HG03439 (cell line): ENCODE measurements at regions not wholly inside any gene's neighbourhood (a gene's known extent, or its start where the extent isn't known, plus 50 kb on each side); places are given as distances from the start of the nearest gene placed in this dataset.

Source experiments
- ATAC-seq: cut with Tn5 transposase; IDR thresholded peaks from one replicate; pipeline ENCODE4 v1.9.1; 2021; ENCODE audit warnings: mild to moderate bottlenecking, moderate library complexity; ENCODE audit not compliant: unreplicated experiment

DNA sequence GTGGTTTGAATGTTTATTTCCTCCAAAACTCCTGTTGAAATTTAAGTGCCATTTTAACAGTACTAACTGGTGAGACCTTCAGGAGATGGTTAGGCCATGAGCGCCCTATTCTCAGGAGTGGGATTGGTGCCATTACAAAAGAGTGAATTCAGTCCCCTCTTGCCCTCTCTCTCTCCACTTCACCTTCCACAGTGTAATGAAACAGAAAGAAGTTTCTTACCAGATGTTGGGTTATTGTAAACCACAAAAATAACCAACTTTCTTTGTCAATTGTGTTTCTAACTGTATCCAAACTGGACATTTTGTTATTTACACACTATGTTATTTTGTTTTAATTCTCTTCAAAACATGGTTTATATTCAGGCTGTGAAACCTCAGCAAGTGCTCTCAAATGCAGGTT, 1734.3 kb downstream of the PCDH7 start:
- no peak for ATAC-seq

DNA sequence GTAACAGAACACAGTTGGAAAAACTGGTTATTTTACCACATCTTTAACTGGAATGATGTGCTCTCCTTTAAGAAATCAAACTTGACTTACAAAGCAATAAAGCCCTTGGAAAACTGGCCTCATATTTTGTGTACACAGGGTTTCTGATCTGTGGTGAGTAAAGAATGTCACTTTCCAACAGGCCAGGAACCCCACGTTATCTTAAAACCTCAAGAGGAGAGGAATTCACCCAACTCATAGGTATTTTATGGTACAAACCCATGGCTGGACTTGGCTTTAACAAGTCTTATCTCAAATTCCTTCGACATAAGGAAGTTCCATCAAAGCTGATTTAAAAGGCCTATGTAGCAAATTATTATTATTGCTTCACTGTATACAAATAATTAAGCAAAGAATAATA, 1735.1 kb downstream of the PCDH7 start:
- ATAC-seq = no peak

- no peak for ATAC-seq
Observed at GRCh38 chr4:32460972-32461371, 1740.8 kb downstream of the PCDH7 start.

- ATAC-seq = no peak
Observed at GRCh38 chr4:32462944-32463343, 1742.8 kb downstream of the PCDH7 start.

GRCh38 chr4:32470087-32470585, 1750.0 kb downstream of the PCDH7 start:
- ATAC-seq = no peak

GRCh38 chr4:32472918-32473317, 1752.7 kb downstream of the PCDH7 start:
- ATAC-seq = no peak

DNA sequence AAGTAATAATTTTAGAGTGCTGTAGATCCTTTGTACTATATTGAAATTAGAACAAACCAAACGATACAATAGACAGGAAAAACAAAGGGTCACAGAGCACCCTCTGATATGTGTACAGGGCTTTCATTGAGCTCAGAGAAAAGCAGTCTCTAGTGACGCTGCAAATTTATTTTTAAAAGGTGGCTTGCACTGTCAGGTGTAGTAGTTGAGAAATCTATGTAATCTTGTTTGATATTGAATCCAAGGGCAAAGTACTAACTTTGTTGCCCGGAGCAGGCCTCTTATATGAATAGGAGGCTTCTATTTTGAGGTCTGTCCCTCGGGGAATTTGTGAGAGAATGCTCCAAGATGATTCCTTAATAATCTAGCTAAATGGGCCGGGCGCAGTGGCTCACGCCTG, 1755.5 kb downstream of the PCDH7 start:
- ATAC-seq = no peak

- ATAC-seq = no peak
Observed at GRCh38 chr4:32477518-32477917, 1757.3 kb downstream of the PCDH7 start.

- ATAC-seq = no peak
Observed at GRCh38 chr4:32485956-32486355, 1765.8 kb downstream of the PCDH7 start.

DNA sequence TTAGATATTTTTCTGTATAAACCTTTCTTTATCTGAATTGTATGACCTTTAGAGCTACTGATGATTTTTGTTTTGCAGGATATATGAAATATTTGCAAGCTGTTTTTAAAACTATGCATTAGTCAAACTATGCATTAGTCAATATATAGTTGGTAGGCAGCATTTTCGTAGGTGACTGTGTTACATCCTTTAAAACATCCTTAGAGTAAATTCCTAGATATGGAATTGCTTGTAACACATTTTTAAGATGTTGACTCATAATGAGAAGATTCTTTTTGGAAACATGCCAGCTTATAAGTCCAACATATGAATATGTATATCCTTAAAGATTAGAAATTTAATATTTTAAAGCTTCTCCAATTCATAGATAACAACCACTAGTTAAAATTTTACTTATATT, 1768.5 kb downstream of the PCDH7 start:
- ATAC-seq = no peak

DNA sequence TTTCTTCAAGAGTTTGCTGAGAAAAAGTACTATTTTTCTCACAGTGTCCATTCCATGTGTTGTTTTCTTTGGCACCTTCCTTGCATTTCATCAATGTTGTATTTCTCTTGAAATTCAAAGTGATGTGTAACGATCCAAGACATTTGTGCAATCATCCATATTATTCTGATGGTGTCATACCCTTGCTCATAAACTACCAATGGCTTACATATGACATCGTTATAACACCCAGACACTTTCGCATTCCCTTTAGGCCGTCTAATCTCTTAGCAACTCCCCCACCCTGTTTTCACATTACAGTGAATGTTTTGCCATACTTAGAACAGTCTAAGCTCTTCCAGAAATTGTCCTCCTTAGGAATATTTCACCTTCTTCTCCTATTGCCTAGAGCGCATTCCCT, 1779.0 kb downstream of the PCDH7 start:
- no peak for ATAC-seq

DNA sequence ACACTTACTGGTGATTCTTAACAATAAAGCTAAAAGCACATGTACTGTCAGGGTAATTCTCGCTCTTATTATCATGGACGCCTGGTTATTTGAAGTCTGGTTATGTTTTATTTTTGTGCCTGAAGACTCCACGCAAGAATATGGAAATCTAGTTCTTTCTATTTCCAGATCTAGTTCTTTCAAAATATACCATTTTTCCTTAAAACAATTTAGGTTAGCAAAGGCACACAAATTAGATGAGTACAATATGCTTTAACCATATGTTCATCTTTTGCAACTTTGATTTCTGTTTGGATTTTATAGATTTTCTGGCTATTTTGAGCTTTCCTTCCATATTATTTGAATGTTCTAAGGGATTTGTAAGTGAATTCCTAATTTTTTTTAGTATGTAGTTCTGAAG, 1783.1 kb downstream of the PCDH7 start:
- ATAC-seq = no peak

DNA sequence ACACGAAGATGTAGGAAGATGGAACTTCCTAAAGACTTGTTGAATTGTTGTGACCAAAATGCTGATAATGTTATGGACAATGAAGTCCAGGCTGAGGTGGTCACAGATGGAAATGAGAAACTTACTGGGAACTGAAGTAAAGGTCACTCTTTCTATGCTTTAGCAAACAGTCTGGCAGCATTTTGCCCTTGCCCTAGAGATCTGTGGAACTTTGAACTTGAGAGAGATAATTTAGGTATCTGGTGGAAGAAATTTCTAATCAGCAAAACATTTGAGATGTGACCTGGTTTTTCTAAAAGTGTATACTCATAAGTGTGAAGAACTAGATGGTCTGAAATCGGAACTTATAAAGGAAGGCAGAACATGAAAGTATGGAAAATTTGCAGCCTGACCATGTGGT, 1785.9 kb downstream of the PCDH7 start:
- no peak for ATAC-seq

- no peak for ATAC-seq
Observed at GRCh38 chr4:32519060-32519459, 1798.9 kb downstream of the PCDH7 start.

- no peak for ATAC-seq
Observed at GRCh38 chr4:32525420-32525819, 1805.3 kb downstream of the PCDH7 start.

GRCh38 chr4:32544846-32545245, 1824.7 kb downstream of the PCDH7 start:
- ATAC-seq = no peak

DNA sequence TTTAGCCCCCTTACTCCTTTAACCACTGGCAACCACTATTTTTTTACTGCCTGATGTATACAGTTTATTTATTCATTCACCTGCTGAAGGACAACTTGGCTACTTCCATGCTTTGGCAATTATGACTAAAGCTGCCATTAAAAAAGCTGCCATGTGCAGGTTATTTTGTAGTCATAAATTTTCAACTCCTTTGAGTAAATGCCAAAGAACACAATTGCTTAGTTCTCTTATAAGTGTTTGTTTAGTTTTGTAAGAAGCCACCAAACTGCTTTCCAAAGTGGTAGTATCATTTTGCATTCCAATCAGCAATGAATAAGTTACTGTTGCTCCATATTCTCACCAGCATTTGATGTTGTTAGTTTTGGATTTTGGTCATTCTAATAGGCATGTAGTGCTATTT, 1831.8 kb downstream of the PCDH7 start:
- no peak for ATAC-seq

DNA sequence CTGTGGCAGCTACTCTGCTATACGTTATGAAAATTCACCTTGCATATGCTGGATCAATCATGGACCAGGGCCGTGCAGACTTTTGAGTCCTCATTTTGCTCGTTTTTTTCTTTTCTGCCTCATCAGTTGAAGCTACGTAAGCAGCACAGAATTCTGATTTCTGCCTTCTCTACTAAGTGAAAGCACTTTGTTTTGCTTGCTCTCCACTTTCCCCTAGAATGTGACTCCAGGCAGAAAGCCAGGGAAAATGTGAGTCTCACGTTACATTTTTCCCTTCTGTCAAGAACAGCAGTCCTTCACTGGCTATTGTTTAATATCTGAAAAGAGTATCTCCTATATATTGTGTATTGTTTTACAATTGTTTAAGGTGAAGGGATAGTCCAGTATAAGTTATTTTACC, 1840.1 kb downstream of the PCDH7 start:
- ATAC-seq = no peak

DNA sequence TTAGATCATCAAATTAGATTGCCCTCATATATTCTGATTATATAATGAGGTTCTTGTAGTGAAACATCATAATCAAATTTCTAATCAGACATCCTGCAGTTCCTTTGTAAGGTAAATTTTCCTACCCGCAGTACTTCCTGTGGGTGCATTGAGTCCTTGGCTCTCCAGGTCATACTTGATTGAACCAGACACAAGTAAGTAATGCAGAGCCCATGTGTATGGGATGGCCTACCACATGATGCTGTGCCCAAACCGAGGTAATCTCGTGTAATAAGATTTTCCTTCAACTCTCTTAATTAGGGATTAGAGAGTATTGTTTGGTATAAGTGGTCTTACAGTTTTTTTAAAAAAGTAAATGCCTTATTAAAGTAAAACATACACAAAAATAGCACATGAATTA, 1841.8 kb downstream of the PCDH7 start:
- ATAC-seq = no peak

DNA sequence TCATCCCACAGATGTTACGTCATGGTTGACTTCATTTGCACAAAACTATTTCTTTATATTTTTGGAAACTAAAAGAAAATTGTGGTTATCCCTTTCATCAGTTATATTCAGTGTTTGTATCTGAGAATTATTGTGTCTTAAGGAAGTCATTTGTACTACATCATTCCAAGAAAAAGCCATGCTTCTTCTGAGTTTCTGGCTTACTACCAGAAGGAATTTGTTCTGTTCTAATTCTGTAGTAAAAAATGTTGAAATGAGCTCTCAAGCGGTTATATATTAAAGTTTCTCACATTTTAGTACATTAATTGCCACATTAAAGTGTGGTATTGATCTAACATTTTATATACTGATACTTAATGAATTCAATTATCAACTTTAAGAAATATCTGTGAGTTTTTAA, 1844.5 kb downstream of the PCDH7 start:
- ATAC-seq = no peak

- ATAC-seq = no peak
Observed at GRCh38 chr4:32569861-32570260, 1849.7 kb downstream of the PCDH7 start.

GRCh38 chr4:32572366-32572765, 1852.2 kb downstream of the PCDH7 start:
- no peak for ATAC-seq

GRCh38 chr4:32574803-32575202, 1854.6 kb downstream of the PCDH7 start:
- ATAC-seq = no peak

GRCh38 chr4:32589097-32589496, 1868.9 kb downstream of the PCDH7 start:
- ATAC-seq = no peak
